GM12892 (cell line): ENCODE measurements at regions not wholly inside any gene's neighbourhood (a gene's known extent, or its start where the extent isn't known, plus 50 kb on each side); places are given as distances from the start of the nearest gene placed in this dataset.
A peak's percentile ranks its signal among the peaks of the same experiment; 100 is the strongest.

ENCODE experiments used
- DNase-seq: peaks from one replicate; pipeline ENCODE4 v3.0.0; 2011; ENCODE audit not compliant: insufficient read length
- FAIRE-seq: peaks from 2 replicates; lab custom pipeline; 2011; peaks lifted over from hg19 to GRCh38; lab: Jason Lieb, UNC
- POLR2A ChIP-seq: IDR thresholded peaks from 2 replicates; pipeline ENCODE4 v1.6.1; 2011; ENCODE audit warnings: low read depth, low read length, control low read depth
- POLR2AphosphoS5 ChIP-seq: IDR thresholded peaks from 2 replicates; pipeline ENCODE4 v1.6.1; 2011; ENCODE audit warnings: low read depth, low read length, control low read depth
- TAF1 ChIP-seq: IDR thresholded peaks from 2 replicates; pipeline ENCODE4 v1.6.1; 2011; ENCODE audit warnings: low read depth, mild to moderate bottlenecking, control low read depth, low read length, borderline replicate concordance

DNA sequence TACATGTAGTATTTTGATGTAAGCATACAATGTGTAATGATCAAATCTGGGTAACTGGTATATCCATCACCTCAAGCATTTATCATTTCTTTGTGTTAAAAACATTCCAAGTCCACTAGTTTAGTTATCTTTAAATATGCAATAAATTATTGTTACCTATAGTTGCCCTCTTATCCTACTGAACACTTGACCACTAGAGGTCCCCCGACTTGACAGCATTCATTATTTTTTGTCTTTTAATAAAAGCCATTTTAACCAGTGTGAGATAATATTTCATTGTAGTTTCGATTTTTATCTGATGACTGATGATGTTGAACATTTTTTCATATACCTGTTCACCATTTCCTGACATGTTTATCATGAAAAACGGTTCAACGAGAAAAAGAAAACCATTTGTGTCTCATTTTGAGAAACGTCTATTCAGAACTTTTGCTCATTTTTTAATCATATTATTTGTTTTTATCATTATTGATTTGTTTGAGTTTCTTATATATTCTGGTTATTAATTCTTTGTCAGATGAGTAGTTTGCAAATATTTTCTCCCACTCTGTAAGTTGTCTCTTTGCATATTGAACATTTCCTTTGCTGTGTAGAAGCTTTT, 199.0 kb upstream of the CXXC4 start:
- DNase-seq (no peak), FAIRE-seq (no peak)
- TF ChIP-seq POLR2AphosphoS5 (no peak), POLR2A (no peak)

DNA sequence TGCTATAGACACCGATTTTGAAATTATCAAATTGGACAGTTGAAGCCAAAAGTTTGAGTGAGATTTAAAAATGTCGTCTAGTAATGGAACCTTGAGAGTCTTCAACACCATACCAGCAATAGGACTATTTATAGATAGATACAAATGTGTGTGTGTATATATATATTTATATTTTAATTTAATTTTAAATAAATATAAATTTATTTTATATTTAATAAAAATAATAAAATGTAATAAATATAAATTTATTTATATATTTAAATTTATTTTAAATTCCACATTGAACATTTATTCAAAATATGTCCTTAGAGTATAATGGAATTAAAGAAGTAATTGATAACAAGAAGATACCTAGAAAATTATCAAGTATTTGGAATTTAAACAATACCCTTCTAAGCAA, 221.9 kb upstream of the CXXC4 start:
- TF ChIP-seq POLR2A (no peak), TAF1 (no peak), POLR2AphosphoS5 (no peak)
- DNase-seq: no peak
- FAIRE-seq: no peak

DNA sequence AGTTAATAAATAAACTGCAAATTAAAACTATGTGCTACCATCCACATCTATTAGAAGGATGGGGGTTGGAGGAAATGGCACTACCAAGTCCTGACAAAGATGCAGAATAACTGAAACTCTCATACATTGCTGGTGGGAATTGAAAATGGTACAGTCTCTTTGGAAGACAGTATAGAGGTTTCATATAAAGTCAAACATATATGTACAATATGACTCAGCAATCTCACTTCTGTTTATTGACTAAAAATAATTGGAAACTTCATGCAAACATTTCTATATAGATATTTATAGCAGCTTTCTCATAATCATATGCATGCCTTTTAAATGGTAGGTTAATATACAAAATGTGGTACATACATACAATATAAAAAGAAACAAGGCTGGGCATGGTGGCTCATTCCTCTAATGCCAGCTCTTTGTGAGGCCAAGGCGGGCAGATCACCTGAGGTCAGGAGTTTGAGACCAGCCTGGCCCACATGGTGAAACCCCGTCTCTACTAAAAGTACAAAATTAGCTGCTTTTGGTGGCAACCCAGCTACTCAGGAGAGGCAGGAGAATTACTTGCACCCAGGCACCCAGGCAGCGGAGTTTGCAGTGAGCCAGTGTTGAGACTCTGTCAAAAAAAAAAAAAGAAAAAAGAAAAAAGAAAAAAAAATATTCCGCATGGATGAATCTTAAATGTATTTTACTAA, 225.0 kb upstream of the CXXC4 start:
- DNase-seq (no peak), FAIRE-seq (no peak)
- no peak for TF ChIP-seq POLR2A
- TF ChIP-seq TAF1: no peak
- TF ChIP-seq POLR2AphosphoS5: no peak

DNA sequence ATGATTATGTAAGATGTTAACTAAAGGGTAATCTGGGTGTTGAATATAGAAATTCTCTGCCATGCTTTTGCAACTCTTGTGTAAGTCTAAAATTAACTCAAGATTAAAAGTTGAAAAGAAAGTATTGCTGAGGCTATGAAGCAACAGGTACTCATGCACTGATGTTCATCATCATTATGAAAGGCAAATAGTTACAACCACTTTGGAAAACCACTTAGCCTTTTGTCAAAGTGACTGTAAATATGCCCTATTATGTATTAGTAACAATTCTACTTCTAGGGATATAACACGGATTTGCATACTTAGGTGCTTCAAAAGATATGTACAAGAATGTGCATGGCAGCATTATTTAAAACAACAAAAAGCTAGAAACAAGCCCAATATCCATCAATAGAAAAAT, 227.8 kb upstream of the CXXC4 start:
- FAIRE-seq: no peak

DNA sequence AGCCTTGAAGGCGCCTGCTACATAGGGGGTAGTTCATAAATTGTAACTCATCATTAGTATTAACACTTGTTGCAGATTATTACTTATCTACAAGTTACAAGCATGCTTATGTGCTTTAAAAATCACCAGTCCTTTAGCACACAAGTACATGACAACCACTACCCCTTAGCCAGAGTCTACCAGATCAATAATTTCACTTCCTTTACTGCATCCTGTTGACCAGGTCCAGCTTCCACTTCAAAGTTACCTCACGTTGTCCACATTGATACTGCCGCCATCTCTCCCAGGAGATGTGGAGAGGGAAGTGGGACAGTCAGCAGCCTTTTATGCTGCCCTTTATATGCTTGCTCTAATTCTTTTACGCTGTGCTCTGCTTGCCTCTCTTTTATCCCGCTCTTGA, 231.3 kb upstream of the CXXC4 start:
- no peak for TF ChIP-seq POLR2A
- TF ChIP-seq POLR2AphosphoS5: no peak
- no peak for TF ChIP-seq TAF1
- no peak for FAIRE-seq
- no peak for DNase-seq

More for the DNA sequence above, 227.8 kb upstream of the CXXC4 start:
- no peak for TF ChIP-seq POLR2A
- no peak for TF ChIP-seq TAF1
- TF ChIP-seq POLR2AphosphoS5: no peak
- no peak for DNase-seq

DNA sequence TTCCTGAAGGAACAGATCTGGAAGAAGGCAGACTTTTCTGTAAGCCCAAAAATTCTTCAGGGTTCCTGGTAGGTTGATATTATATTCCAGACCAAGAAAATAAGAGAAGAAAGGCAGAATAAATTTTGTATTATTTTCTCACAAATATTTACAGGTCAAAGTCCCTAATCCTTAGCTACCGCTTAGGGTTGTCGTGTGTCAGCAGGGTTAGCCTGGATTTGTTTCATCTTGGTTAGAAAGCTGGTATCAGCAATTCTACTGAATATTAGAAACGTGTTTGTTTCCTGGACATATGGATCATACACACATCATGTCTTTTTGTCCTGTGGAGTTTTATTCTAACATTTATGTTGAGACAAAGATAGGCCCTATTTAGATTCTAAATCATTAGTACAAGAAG, 232.9 kb upstream of the CXXC4 start:
- FAIRE-seq (no peak), DNase-seq (no peak)
- TF ChIP-seq POLR2A (no peak), TAF1 (no peak), POLR2AphosphoS5 (no peak)

DNA sequence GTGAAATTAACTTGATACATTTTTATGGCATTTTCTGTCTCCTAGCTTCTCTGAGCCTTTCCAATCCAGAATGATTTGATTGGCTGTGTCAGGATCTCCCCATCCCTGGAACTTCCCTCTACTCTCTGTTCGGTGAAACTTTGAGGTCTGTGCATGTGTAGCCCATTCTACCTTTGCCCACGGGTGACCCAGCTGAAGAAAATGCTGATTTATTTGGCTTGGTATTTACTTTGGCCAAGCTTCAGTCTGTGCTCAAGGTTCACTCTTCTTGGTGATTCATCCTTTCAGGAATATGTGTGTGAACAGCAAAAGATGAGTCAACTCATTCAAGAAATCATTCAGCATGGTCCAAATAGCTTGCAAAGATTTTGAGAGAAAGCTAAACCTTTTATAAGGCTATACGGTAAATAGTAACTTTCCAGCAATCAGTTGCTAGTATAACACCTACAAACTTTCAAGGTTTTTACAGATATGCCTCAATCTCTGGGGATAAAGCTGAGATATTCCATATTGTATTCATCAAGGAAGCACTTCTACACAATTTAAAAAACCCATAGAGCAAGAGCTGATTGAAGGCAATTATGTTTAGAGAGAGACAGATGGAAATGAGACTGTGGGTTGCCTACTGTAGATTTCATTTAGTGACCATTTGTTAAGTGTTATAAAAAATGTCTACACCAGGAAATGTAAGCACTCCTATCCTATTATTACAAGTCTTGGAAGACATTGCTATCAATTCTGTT, 233.9 kb upstream of the CXXC4 start:
- DNase-seq (no peak), FAIRE-seq (no peak)
- TF ChIP-seq POLR2A (no peak), TAF1 (no peak), POLR2AphosphoS5 (no peak)

DNA sequence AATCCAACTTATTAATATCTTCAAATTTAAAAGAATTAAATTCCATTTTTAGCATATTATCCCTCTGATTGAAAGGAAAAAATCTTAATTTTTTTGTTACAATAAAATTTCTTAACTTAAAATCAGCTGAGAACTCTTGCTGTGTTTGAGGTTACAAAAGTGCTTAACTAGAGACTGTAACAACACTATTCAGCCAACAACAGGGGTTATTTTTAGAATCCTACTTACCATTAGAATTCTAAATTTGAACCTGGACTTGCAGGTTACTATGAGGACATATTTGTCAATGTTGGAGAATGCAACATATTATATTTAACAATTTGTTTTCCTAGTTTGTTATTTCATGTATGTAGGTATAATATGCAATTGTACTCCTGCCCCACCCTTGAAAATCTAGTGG, 238.1 kb upstream of the CXXC4 start:
- FAIRE-seq: no peak
- no peak for DNase-seq

DNA sequence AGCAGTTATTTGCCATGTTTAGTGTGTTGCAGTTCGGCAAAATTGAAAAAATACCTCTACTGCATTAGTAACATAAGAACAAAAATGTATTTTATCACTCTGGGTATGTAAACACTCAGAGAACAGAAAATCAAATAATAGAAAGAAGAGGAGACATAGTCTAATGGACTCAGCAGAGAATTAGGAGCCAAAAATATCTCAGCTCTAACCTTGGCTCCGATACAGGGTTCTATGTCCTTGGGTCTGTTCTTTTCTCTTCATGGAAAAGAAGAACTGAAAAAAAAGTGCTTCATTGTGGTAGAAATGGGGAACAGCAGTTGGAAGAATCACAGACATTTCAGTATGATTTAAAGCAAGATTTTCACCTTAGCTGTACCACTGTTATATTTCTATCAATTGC, 240.5 kb upstream of the CXXC4 start:
- TF ChIP-seq TAF1 (no peak), POLR2AphosphoS5 (no peak), POLR2A (no peak)
- no peak for FAIRE-seq
- no peak for DNase-seq

More for the DNA sequence above, 238.1 kb upstream of the CXXC4 start:
- no peak for TF ChIP-seq TAF1
- TF ChIP-seq POLR2A: no peak
- TF ChIP-seq POLR2AphosphoS5: no peak

DNA sequence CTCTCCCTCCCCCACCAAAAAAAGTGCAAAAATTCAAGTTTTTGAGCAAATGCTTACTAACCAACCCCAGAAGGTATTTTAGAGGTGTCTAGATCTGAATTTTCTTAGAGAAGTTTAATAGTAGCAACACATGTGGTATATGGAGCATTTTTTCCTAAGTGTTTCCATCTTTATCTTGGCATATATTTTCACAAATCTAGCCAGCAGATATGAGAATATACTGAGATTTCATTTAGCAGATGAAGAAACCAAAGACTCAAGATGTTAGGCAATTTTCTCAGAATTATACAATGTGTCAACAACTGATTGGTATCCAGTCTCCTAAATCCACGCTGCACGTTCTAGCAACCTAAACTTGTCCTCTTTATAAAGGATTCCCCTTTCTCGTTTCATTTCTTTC, 245.5 kb upstream of the CXXC4 start:
- DNase-seq (no peak), FAIRE-seq (no peak)
- TF ChIP-seq POLR2A: no peak
- no peak for TF ChIP-seq POLR2AphosphoS5
- no peak for TF ChIP-seq TAF1

DNA sequence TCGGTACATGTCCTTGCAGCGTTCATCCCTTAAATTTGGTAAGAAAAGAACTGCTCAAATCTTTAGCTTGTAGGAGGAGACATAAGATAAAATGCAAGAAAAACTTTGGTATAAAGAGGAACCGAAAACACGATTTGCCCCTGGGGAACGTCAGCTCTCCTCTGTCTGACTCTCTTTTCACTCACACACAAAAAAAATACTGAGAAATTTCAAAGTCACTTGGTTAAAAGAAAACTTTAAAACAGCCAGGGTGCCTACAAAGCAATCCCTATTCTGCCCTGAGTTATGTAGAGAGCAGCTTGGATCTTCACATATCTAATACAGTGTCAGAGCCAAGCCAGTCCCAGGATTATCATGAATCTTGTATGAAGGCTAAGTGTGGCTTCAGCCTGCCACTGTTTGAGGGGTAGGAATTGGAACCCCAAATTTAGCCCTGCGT, 248.5 kb upstream of the CXXC4 start:
- DNase-seq (peak; percentile 7), FAIRE-seq (peak; percentile 92)
- no peak for TF ChIP-seq POLR2AphosphoS5

DNA sequence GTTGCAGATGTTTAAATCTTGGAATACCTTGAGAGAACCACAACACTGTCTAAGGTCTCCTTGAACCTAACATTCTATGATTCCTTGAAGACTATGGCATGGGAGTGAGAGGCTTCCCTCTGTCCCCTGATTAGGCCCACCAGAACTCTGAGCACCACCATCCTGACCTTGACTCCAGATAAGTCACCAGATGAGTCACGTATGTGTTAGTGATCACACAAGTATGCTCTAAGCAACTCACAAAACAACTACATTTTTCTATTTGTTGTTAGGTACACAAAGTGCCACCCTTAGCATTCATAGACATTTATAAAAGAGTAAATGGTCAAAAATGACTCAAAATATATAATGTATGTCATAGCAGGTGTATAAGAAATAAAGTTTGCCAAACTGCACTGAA, 252.9 kb upstream of the CXXC4 start:
- peak; percentile 24 for FAIRE-seq
- TF ChIP-seq POLR2AphosphoS5 (no peak), TAF1 (no peak), POLR2A (no peak)
- DNase-seq: no peak
